ENCODE measurements at regions not wholly inside any gene's neighbourhood (a gene's known extent, or its start where the extent isn't known, plus 50 kb on each side); places are given as distances from the start of the nearest gene placed in this dataset.
"Not testable (repeated sequence)": the region's sequence is repeated elsewhere in the genome, so short reads cannot be mapped to it uniquely, and the experiment has no call there.

DNA sequence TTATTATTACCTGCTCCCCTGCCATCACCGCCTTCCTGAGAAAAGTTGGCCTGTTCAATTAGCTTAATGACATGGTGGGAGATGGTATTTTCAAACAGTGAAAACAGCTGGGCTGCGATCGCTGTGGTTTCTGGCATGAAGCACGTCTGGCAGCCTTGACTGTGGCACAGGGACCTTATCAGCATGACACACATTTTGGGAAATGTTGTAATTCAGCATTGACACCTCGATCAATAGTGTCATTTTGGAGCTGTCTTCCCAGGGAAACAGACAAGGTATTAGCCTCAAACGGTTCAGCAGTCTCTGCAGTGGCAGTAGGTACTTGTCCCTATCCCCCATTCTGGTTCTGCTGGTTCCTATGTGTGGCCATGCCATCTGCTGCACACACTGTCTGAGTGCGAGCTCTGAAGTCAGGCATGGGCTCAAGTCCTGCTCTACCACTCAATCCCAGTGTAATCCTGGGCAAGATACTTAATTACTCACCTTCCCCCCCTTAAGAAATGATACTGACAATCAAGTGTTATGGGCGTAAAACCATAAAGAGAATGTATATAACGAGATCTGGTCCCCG lies 154.5 kb upstream of the KCND3 start:
- Histone ChIP-seq H3K4me2 (ENCODE audit: low read length) (no peak overlapping the region), H3K4me3 (ENCODE audit: low read length) (no peak overlapping the region), H3K4me1 (ENCODE audit: low read length) (no peaks in the 10 kb centered on the region), H2AFZ (ENCODE audit: low read depth, low read length) (no peak overlapping the region), H4K20me1 (ENCODE audit: insufficient read depth, low read length) (no peaks in the 10 kb centered on the region), H3K9ac (ENCODE audit: low read length) (no peak overlapping the region), H3K36me3 (replicated peaks; ENCODE audit: low read depth, low read length) (no peaks in the 10 kb centered on the region), H3K9me3 (ENCODE audit: insufficient read depth, low read length) (no peaks in the 10 kb centered on the region), H3K79me2 (ENCODE audit: low read length) (no peaks in the 10 kb centered on the region), H3K27me3 (ENCODE audit: low read depth, low read length) (peaks cover 20% of the 10 kb centered on the region; the same call in 1 of the 2 replicates), H3K27ac (ENCODE audit: low read length) (no peak overlapping the region)
- TF ChIP-seq, protein P1, sequence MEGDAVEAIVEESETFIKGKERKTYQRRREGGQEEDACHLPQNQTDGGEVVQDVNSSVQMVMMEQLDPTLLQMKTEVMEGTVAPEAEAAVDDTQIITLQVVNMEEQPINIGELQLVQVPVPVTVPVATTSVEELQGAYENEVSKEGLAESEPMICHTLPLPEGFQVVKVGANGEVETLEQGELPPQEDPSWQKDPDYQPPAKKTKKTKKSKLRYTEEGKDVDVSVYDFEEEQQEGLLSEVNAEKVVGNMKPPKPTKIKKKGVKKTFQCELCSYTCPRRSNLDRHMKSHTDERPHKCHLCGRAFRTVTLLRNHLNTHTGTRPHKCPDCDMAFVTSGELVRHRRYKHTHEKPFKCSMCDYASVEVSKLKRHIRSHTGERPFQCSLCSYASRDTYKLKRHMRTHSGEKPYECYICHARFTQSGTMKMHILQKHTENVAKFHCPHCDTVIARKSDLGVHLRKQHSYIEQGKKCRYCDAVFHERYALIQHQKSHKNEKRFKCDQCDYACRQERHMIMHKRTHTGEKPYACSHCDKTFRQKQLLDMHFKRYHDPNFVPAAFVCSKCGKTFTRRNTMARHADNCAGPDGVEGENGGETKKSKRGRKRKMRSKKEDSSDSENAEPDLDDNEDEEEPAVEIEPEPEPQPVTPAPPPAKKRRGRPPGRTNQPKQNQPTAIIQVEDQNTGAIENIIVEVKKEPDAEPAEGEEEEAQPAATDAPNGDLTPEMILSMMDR (IDR thresholded peaks at IDR 0.05; ENCODE audit: low read depth, low read length) = no peak
- no peak for TF ChIP-seq EZH2phosphoT487 (IDR thresholded peaks at IDR 0.05; ENCODE audit: low read depth)

DNA sequence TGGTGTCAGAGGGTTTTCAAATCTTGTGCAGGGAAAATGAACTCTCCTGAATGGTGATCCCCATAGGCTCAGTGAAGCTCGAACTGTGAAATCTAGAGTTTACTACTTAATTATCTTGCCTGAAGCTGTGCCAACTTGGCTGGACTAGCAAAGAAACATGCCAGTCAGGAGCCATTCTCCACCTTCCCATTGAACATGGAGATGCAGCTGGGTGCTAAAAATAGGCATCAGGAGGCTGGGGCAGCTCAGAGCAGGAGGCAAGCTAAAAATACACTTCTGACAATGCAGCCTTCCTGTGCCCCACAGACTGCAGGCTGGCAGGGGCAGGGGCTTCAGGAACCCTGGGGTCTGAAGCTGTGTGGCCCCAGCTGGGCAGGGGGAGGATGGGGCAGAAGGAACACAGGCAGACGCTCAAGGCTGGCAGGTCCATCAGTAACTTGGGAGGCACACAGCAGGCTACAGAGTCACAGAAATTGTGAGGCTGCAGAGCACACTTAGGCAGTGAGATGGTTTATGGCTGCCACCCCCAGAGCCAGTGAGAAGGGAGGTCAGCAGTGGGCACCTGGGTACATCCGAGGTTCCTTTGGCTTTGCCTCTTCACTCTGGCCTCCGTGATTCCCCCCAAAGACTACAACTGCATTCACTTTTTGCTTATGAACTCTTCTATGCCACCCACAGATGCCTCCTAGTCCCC lies 155.4 kb upstream of the KCND3 start:
- Histone ChIP-seq H4K20me1 (ENCODE audit: insufficient read depth, low read length) (no peaks in the 10 kb centered on the region), H3K27me3 (ENCODE audit: low read depth, low read length) (peaks cover 11% of the 10 kb centered on the region; the same call in 1 of the 2 replicates), H3K4me3 (ENCODE audit: low read length) (no peak overlapping the region), H3K79me2 (ENCODE audit: low read length) (no peaks in the 10 kb centered on the region), H3K4me1 (ENCODE audit: low read length) (no peaks in the 10 kb centered on the region), H3K4me2 (ENCODE audit: low read length) (no peak overlapping the region), H3K36me3 (replicated peaks; ENCODE audit: low read depth, low read length) (no peaks in the 10 kb centered on the region), H2AFZ (ENCODE audit: low read depth, low read length) (no peak overlapping the region), H3K27ac (ENCODE audit: low read length) (no peak overlapping the region), H3K9me3 (ENCODE audit: insufficient read depth, low read length) (no peaks in the 10 kb centered on the region), H3K9ac (ENCODE audit: low read length) (no peak overlapping the region)
- no peak for TF ChIP-seq EZH2phosphoT487 (IDR thresholded peaks at IDR 0.05; ENCODE audit: low read depth)
- TF ChIP-seq, protein P1 (IDR thresholded peaks at IDR 0.05; ENCODE audit: low read depth, low read length) = no peak

DNA sequence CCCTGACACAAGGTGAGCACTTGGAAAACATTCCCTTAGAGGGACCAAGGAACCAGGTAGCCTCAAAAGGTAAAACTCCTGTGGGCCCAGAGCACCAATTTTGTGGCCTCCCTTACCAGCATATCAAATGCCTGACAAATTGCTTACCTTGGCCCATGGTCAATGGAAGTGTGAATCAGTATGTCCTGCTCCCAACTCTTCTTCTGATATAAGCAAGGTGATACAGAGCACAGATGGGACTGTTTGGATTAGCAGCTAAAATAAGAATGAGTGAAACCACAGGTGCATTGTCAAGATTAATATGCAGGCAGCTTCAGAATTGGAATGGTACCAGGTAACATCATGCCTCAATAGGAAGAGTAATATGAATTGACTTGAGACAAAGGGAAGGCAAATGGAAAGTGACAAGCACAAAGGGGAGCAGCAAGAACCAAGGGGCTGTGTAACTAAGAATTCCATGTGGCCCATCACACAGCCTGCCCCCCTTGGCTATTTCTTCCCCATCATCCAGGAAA lies 156.8 kb upstream of the KCND3 start:
- Histone ChIP-seq H3K4me1 (ENCODE audit: low read length) (no peaks in the 10 kb centered on the region), H3K4me2 (ENCODE audit: low read length) (no peak overlapping the region), H3K36me3 (replicated peaks; ENCODE audit: low read depth, low read length) (no peaks in the 10 kb centered on the region), H3K9ac (ENCODE audit: low read length) (no peak overlapping the region), H2AFZ (ENCODE audit: low read depth, low read length) (no peak overlapping the region), H3K4me3 (ENCODE audit: low read length) (no peak overlapping the region), H4K20me1 (ENCODE audit: insufficient read depth, low read length) (no peaks in the 10 kb centered on the region), H3K27me3 (ENCODE audit: low read depth, low read length) (peaks cover 7% of the 10 kb centered on the region; the same call in 1 of the 2 replicates), H3K27ac (ENCODE audit: low read length) (no peak overlapping the region), H3K79me2 (ENCODE audit: low read length) (no peaks in the 10 kb centered on the region), H3K9me3 (ENCODE audit: insufficient read depth, low read length) (no peaks in the 10 kb centered on the region)
- TF ChIP-seq, protein P1 (IDR thresholded peaks at IDR 0.05; ENCODE audit: low read depth, low read length) = no peak
- TF ChIP-seq EZH2phosphoT487 (IDR thresholded peaks at IDR 0.05; ENCODE audit: low read depth) = no peak

DNA sequence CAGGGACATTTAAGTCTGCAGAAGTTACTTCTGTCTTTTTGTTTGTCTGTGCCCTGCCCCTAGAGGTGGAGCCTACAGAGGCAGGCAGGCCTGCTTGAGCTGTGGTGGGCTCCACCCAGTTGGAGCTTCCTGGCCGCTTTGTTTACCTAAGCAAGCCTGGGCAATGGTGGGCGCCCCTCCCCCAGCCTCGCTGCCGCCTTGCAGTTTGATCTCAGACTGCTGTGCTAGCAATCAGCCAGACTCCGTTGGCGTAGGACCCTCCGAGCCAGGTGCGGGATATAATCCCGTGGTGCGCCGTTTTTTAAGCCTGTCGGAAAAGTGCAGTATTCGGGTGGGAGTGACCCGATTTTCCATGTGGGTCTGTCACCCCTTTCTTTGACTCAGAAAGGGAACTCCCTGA lies 170.7 kb upstream of the KCND3 start:
- H3K4me3 ChIP-seq (ENCODE audit: low read length); H3K9ac ChIP-seq (ENCODE audit: low read length); H3K4me1 ChIP-seq (ENCODE audit: low read length); H2AFZ ChIP-seq (ENCODE audit: low read depth, low read length); H3K9me3 ChIP-seq (ENCODE audit: insufficient read depth, low read length); H4K20me1 ChIP-seq (ENCODE audit: insufficient read depth, low read length); H3K27ac ChIP-seq (ENCODE audit: low read length); H3K4me2 ChIP-seq (ENCODE audit: low read length); H3K36me3 ChIP-seq (replicated peaks; ENCODE audit: low read depth, low read length); H3K79me2 ChIP-seq (ENCODE audit: low read length): not testable (repeated sequence)
- H3K27me3 ChIP-seq (ENCODE audit: low read depth, low read length) = peaks cover 11% of the 10 kb centered on the region; the same call in 1 of the 2 replicates

Measured in OCI-LY3 (cell line).